NCI-H1105 treated with DMSO at 0.1 percent for 48 hours (cell line): ENCODE measurements at regions not wholly inside any gene's neighbourhood (a gene's known extent, or its start where the extent isn't known, plus 50 kb on each side); places are given as distances from the start of the nearest gene placed in this dataset.

Experiments used
- DNase-seq: peaks from one replicate; lab custom pipeline; 2025; lab: John Stamatoyannopoulos, UW

- DNase-seq, result peak; percentile 85
Measured at GRCh38 chr10:14468023-14468441, 137.3 kb upstream of the FRMD4A start.

GRCh38 chr10:14466257-14466656 lies 135.5 kb upstream of the FRMD4A start:
- no peak for DNase-seq

DNA sequence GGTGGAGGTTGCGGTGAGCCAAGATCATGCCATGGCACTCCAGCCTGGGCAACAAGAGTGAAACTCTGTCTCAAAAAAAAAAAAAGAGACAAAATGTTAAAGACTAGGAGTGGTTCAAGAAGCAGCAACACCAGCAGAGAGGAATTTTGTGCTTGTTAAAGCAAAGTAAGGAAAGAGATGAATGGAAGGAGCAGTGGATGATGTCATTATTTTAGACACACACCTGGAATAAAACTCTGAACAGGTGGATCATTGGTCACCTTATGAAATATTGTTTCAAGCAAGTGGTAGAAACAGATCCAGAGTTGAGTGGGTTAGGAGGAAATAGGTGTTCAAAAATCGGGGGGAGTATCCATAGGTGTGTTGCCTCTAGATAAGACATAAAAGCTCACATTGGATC lies 129.7 kb upstream of the FRMD4A start:
- no peak for DNase-seq

GRCh38 chr10:14459665-14460064 lies 128.9 kb upstream of the FRMD4A start:
- DNase-seq, result no peak

DNA sequence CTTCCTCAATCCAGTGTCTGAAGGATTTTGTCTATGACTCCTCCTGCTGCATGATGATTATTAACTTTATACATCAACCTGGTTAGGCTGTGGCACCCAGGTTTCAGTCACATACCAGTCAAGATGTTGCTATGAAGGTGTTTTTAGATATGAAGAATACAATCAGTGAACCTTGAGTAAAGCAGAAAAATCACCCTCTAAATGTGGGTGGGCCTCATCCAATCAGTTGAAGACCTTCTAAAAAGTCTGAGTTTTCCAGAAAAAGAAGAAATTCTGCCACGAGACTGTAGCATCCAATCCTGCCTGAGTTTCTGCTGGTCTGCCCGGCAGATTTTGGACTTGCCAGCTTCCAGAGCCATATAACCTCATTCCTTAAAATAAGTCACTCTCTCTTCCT lies 126.1 kb upstream of the FRMD4A start:
- DNase-seq, result no peak

DNA sequence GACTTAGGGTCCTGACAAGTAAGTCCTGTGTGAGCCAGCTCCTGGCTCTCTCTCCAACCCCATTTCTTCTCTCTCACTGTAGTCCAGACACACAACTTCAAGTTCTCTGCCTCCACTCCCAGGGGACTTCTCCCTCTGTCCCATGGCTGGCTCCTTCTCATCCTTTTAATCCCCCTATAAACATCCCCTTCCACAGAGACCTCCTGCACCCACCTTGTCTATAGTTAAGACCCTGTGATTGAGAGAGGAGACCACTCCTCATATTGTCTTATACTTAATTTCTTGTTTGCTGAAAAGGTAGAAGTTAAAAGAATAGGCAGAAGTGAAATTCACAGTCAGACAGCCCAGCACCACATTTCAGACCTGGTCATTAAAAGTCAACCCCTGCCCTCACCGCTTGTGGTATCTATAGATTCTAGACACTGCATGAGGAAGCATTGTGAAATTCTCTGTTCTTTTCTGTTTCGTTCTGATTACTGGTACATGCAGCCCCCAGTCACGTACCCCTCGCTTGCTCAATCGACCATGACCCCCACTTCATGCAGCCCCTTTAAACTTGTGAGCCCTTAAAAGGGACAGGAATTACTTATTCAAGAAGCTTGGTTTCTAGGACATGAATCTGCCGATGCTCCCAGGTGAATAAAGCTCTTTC lies 125.6 kb upstream of the FRMD4A start:
- no peak for DNase-seq

DNA sequence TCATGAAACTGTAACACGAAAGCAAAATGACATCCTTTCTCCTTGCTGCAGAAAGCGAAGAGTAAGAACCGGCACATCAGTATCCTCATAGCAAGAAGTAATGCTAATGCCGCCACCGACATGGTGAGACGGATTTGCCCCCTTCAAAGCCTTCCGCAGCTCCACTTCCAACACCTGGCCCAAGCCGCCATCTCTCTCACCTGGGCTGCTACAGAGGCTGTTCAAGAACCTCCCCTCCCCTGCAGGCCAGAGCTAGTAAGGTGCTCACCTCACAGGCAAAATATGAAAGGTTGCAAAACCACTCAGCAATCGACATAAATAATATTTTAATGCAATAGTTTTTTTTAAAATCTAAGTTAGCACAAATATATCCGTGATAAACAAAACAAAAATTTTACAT lies 123.9 kb upstream of the FRMD4A start:
- no peak for DNase-seq

DNA sequence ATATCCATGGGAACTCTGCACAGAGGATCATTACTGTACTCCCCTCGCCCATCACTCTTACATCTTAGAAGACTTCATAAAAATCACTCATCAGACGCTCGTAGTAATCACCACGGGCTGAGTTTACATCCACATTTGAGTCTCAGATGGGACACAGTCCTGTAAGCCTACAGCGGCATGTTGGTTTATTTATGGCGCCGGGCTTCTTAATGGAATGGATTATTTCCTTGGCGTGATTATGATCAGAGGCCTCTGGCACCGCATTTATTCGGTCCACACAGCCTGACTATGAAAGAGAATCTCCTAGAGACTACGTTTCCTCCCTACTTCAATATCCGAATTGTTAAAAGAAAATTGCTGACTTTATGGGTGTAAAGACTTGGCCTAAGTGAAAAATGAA lies 123.5 kb upstream of the FRMD4A start:
- DNase-seq, result no peak

DNA sequence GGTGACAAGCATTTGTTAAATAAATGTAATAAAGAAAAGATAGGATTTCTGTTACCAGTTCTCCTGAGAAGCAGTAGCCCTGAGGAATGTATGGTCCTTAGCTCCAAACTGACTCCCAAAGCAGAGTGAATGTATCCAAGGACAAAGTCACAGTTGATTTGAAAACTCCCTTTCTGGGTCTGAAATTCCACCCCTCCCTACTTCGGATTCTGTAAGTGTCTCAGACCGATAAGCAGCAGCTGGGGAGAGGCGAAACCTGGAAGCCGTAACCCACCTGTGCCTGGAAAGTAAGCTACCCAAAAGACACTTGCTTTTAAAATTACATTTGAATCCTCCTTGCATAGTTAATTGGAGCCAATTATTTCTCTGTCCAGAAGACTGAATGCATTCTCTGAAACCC lies 122.9 kb upstream of the FRMD4A start:
- no peak for DNase-seq

DNA sequence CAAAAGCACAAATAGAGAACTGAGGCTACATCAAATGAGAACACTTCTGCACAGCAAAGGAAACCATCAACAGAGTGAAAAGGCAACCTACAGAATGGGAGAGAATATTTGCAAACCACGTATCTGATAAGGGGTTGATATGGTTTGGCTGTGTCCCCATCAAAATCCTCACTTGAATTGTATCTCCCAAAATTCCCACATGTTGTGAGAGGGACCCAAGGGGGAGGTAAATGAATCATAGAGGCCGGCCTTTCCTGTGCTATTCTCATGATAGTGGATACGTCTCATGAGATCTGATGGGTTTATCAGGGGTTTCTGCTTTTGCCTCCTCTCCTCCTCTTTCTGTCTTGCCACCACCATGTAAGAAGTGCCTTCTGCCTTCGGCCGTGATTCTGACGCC lies 120.6 kb upstream of the FRMD4A start:
- no peak for DNase-seq

GRCh38 chr10:14450041-14450491 lies 119.3 kb upstream of the FRMD4A start:
- no peak for DNase-seq

DNA sequence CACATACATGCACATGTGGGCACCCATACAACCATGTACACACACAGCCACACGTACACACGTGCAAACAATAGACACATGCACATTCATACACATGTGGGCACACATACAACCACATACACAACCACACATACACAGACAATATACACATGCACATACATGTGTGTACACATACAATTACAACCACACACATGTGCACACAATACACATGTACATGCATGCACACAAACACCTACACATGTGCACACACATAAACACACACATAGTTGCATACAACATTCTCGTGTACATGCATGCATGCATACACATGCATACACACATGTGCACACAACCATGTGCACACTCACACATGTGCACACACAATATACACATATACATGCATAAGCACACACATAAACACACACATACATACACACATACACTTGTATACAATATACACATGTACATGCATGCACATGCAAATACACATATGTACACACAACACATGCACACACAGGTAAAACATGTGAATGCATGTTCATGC lies 118.6 kb upstream of the FRMD4A start:
- no peak for DNase-seq

- no peak for DNase-seq
Measured at GRCh38 chr10:14448197-14448990, 117.7 kb upstream of the FRMD4A start.

- DNase-seq, result no peak
Measured at GRCh38 chr10:14447094-14447839, 116.5 kb upstream of the FRMD4A start.

- no peak for DNase-seq
Measured at GRCh38 chr10:14439451-14440259, 108.9 kb upstream of the FRMD4A start.

DNA sequence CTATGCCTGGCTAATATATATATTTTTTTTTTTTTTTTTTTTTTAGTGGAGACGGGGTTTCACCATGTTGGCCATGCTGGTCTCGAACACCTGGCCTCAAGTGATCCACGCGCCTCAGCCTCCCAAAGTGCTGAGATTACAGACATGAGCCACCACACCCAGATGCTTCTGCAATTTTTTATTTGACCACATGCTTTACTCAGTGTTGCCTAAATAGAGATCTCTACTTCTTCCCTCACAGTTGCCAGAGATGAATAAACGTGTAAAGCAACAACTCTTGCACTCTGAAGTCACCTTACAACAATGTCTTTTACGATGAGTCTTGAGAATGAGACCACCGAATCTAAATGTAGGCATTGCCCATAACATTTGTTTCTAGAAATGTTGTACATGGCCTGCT lies 107.9 kb upstream of the FRMD4A start:
- no peak for DNase-seq

DNA sequence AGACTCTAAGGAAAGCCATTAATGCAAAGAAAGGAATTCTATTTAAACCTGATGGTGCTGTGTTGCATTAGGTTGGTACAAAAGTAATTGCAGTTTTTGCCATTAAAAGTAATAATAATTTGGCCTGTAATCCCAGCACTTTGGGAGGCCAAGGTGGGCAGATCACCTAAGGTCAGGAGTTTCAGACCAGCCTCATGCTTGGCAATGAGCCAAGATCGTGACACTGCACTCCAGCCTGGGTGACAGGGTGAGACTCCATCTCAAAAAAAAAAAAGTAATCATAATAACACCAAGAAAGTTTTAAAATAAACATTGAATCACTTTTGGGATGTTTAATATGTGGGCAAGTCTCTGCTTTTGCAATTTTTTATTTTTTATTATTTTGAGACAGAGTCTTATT lies 107.3 kb upstream of the FRMD4A start:
- DNase-seq, result no peak

DNA sequence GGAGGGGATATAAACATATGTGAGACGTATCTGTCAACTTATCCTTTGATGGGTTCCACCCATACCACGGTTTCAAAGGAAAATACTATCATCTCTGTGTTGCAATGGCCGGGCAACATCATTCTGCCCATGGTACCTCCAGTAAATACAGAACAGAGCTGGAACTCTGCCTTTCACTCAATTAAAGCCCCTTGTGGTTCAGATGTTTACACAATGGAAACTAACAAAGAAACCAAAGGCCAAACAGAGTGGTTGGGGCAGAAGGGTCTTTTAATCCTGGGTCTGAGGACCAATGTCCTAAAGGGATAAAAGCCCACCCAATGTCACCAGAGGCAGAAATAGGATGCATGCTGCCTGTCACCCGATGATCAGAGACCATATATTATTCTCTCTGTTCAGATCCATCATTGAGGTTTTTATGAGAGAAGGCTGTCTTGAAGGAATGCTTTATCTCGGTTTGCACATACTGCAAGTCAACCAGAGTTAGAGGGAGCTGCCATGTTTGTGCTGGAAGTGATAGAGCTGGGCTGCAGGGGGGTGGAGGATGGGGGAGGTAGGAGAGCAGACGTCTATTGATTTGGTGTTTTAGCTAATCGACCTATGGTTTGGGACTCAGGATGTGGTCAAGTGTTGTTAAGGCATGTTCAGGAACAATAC lies 105.4 kb upstream of the FRMD4A start:
- no peak for DNase-seq

DNA sequence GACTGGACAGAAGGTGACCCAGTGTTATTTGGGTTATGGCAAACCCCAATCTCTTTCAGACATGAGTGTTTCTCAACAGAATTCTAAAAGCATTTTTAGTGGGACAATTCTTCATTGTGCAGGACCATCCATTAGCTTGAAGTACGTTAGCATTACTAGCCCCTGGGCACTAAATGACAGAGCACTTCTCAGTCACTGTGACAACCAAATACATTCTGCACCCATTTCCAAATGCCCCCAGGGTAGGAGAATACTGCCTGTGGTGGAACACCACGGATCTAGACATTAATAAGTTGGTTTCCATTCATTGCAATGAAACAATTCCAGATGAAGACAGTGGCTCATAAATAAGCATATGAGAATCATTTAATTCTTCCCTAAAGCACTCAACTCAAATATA lies 102.4 kb upstream of the FRMD4A start:
- no peak for DNase-seq

DNA sequence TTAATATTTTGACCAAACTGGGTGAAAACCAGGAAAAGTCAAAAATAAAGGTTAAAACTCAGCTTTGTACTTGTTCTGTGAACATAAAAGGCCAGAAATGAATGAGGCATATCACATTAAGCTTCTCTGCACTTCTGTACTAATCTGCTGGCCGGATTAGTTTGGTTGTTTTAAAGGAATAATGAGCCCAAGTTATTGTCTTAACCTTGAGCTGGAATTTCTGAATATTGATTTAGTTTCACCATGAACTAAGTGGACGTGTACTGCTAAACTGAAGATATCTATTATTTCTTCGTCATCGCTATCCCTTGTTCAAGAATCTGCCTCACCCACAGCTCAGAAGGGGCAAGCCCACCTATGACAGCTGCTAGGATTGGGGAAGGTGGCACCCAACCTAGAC lies 101.1 kb upstream of the FRMD4A start:
- DNase-seq, result no peak

- DNase-seq, result no peak
Measured at GRCh38 chr10:14429043-14429700, 98.4 kb upstream of the FRMD4A start.
